Activated effector memory CD4-positive, alpha-beta T cell treated with anti-CD3 and anti-CD28 coated beads, Interleukin-2, amount 50 U/mL, for 16 hours (primary cell): ENCODE measurements at regions not wholly inside any gene's neighbourhood (a gene's known extent, or its start where the extent isn't known, plus 50 kb on each side); places are given as distances from the start of the nearest gene placed in this dataset.
"Not testable (repeated sequence)": the region's sequence is repeated elsewhere in the genome, so short reads cannot be mapped to it uniquely, and the experiment has no call there.

Experiments used
- DNase-seq: peaks from one replicate; pipeline ENCODE4 v3.0.0-alpha.2; 2020

- no peak for DNase-seq
Measured at GRCh38 chr4:159748834-159749444, 646.1 kb downstream of the RAPGEF2 start.

GRCh38 chr4:159757499-159757898 lies 654.6 kb downstream of the RAPGEF2 start:
- DNase-seq, result no peak

- no peak for DNase-seq
Measured at GRCh38 chr4:159758061-159758460, 655.2 kb downstream of the RAPGEF2 start.

- DNase-seq, result no peak
Measured at GRCh38 chr4:159762672-159763071, 659.8 kb downstream of the RAPGEF2 start.

- no peak for DNase-seq
Measured at GRCh38 chr4:159764343-159764952, 661.6 kb downstream of the RAPGEF2 start.

GRCh38 chr4:159765382-159765781 lies 662.5 kb downstream of the RAPGEF2 start:
- no peak for DNase-seq

- no peak for DNase-seq
Measured at GRCh38 chr4:159766241-159766640, 663.4 kb downstream of the RAPGEF2 start.

- DNase-seq, result no peak
Measured at GRCh38 chr4:159767406-159767805, 664.5 kb downstream of the RAPGEF2 start.

- DNase-seq, result no peak
Measured at GRCh38 chr4:159768016-159768415, 665.1 kb downstream of the RAPGEF2 start.

- no peak for DNase-seq
Measured at GRCh38 chr4:159770401-159770800, 667.5 kb downstream of the RAPGEF2 start.

GRCh38 chr4:159770969-159771368 lies 668.1 kb downstream of the RAPGEF2 start:
- DNase-seq, result no peak

GRCh38 chr4:159776961-159777360 lies 674.1 kb downstream of the RAPGEF2 start:
- DNase-seq, result no peak

GRCh38 chr4:159777689-159778088 lies 674.8 kb downstream of the RAPGEF2 start:
- no peak for DNase-seq

- DNase-seq, result no peak
Measured at GRCh38 chr4:159778298-159778697, 675.4 kb downstream of the RAPGEF2 start.

- no peak for DNase-seq
Measured at GRCh38 chr4:159779716-159780115, 676.8 kb downstream of the RAPGEF2 start.

GRCh38 chr4:159780196-159780922 lies 677.5 kb downstream of the RAPGEF2 start:
- no peak for DNase-seq

- DNase-seq, result no peak
Measured at GRCh38 chr4:159787901-159788300, 685.0 kb downstream of the RAPGEF2 start.

- no peak for DNase-seq
Measured at GRCh38 chr4:159791334-159791733, 688.5 kb downstream of the RAPGEF2 start.

- DNase-seq, result not testable (repeated sequence)
Measured at GRCh38 chr4:159804592-159804991, 701.7 kb downstream of the RAPGEF2 start.

GRCh38 chr4:159823743-159824142 lies 720.9 kb downstream of the RAPGEF2 start:
- DNase-seq, result no peak

- no peak for DNase-seq
Measured at GRCh38 chr4:159828687-159829086, 725.8 kb downstream of the RAPGEF2 start.

- DNase-seq, result no peak
Measured at GRCh38 chr4:159829184-159829583, 726.3 kb downstream of the RAPGEF2 start.

- no peak for DNase-seq
Measured at GRCh38 chr4:159837071-159837470, 734.2 kb downstream of the RAPGEF2 start.

- DNase-seq, result no peak
Measured at GRCh38 chr4:159855731-159856130, 752.9 kb downstream of the RAPGEF2 start.
